ENCODE measurements at regions not wholly inside any gene's neighbourhood (a gene's known extent, or its start where the extent isn't known, plus 50 kb on each side); places are given as distances from the start of the nearest gene placed in this dataset.

DNA sequence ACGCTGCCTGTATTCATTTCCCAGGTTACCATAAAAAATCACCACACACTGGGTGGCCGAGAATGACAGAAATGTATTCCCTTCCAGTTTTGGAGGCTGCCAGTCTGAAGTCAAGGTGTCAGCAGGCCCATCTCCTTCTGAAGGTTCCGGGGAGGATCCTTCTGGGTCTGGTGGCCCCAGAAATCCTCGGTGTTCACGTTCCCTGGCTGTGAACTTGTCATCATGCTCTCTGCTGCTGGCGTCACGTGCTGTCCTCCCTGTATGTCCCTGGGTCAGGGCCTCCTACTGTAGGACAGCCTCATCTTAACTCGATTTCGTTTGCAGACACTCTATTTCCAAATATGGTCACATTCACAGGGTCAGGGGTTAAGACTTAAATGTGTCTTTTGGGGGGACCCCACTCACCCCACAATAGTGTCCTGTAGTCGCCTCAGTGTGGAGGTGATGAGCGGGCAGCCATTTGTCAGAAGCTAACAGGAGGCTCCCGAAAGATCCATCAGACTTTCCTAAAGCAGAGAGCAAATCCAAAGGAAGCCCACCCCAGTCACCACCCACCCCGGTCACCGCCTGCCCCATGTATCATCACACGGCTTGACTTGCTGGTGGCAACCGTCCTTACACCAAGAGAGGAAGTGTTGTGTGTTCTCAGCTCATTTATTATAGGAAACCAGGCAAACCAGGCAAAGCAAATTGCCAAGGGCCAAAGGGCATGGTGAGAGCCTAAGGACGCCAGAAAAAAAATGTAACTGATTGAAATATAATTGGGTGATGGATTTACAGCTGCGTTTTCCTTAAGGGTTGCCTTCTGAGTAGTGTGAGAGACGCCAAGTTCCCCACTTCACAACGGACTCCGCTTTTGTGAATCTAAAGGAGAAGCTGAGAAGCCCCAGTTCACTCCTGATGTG lies 148.8 kb upstream of the ZNF236 start:
- Histone ChIP-seq H3K4me3 (ENCODE audit: low read length) (no peak overlapping the region), H3K36me3 (ENCODE audit: low read depth, low read length) (no peaks in the 10 kb centered on the region), H3K9ac (ENCODE audit: low read length) (no peak overlapping the region), H3F3A (ENCODE audit: low read length, unreplicated experiment) (no peaks in the 10 kb centered on the region), H3K9me2 (replicated peaks; ENCODE audit: low read length) (no peaks in the 10 kb centered on the region), H3K4me2 (ENCODE audit: low read length) (no peak overlapping the region), H2AFZ (ENCODE audit: low read length) (no peak overlapping the region), H3K27me3 (ENCODE audit: low read length) (peaks cover 89% of the 10 kb centered on the region), H3K9me3 (ENCODE audit: low read length) (no peaks in the 10 kb centered on the region), H3K79me2 (ENCODE audit: low read length) (no peaks in the 10 kb centered on the region), H3K4me1 (ENCODE audit: insufficient read depth, low read length) (no peaks in the 10 kb centered on the region), H4K20me1 (ENCODE audit: low read length) (no peaks in the 10 kb centered on the region), H3K27ac (ENCODE audit: low read length) (no peak overlapping the region)
- ChIA-PET CTCF (no interaction called here), POLR2A (ENCODE audit: unreplicated experiment) (no interaction called here)
- ATAC-seq = no peak
- intact Hi-C loops (cut with micrococcal nuclease) = no loop called here
- TF ChIP-seq, protein P1, sequence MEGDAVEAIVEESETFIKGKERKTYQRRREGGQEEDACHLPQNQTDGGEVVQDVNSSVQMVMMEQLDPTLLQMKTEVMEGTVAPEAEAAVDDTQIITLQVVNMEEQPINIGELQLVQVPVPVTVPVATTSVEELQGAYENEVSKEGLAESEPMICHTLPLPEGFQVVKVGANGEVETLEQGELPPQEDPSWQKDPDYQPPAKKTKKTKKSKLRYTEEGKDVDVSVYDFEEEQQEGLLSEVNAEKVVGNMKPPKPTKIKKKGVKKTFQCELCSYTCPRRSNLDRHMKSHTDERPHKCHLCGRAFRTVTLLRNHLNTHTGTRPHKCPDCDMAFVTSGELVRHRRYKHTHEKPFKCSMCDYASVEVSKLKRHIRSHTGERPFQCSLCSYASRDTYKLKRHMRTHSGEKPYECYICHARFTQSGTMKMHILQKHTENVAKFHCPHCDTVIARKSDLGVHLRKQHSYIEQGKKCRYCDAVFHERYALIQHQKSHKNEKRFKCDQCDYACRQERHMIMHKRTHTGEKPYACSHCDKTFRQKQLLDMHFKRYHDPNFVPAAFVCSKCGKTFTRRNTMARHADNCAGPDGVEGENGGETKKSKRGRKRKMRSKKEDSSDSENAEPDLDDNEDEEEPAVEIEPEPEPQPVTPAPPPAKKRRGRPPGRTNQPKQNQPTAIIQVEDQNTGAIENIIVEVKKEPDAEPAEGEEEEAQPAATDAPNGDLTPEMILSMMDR (conservative IDR thresholded peaks at IDR 0.05; ENCODE audit: low read depth, low read length) = no peak
- TF ChIP-seq EZH2 (IDR thresholded peaks at IDR 0.05; ENCODE audit: low read length, unreplicated experiment) = no peak
- TF ChIP-seq EZH2phosphoT487 (IDR thresholded peaks at IDR 0.05; ENCODE audit: borderline replicate concordance, low read length) = no peak
- no TSS peak for BruUV-seq (replicated peaks)
- DNase-seq = no peak

DNA sequence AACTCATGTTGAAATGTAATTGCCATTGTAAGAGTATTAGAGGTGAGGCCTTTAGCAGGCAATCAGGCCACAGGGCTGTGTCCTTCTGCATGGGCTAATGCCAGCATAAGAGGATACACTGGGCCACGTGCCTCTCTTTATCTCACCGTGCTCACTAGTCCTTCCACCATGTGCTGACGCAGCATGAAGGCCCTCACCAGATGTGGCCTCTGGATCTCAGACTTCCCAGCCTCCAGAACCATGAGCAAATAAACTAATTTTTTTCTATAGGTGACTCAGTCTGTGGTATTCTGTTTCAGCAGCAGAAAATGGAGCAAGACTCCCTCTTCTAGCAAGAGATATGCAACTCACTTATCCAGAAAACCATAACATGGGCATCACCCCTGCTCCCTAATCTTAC lies 149.7 kb upstream of the ZNF236 start:
- Histone ChIP-seq H4K20me1 (ENCODE audit: low read length) (no peaks in the 10 kb centered on the region), H3K79me2 (ENCODE audit: low read length) (no peaks in the 10 kb centered on the region), H3K27me3 (ENCODE audit: low read length) (peaks cover 86% of the 10 kb centered on the region), H3K4me1 (ENCODE audit: insufficient read depth, low read length) (no peaks in the 10 kb centered on the region), H3K27ac (ENCODE audit: low read length) (no peak overlapping the region), H3K4me3 (ENCODE audit: low read length) (no peak overlapping the region), H3F3A (ENCODE audit: low read length, unreplicated experiment) (no peaks in the 10 kb centered on the region), H3K4me2 (ENCODE audit: low read length) (no peak overlapping the region), H3K9ac (ENCODE audit: low read length) (no peak overlapping the region), H3K9me2 (replicated peaks; ENCODE audit: low read length) (no peaks in the 10 kb centered on the region), H3K36me3 (ENCODE audit: low read depth, low read length) (no peaks in the 10 kb centered on the region), H3K9me3 (ENCODE audit: low read length) (no peaks in the 10 kb centered on the region), H2AFZ (ENCODE audit: low read length) (no peak overlapping the region)
- DNase-seq = no peak
- POLR2A ChIA-PET (ENCODE audit: unreplicated experiment) = no interaction called here
- intact Hi-C loops (cut with micrococcal nuclease) = no loop called here
- no TSS peak for BruUV-seq (replicated peaks)
- no peak for ATAC-seq
- TF ChIP-seq EZH2 (IDR thresholded peaks at IDR 0.05; ENCODE audit: low read length, unreplicated experiment) = no peak
- CTCF ChIA-PET = no interaction called here

DNA sequence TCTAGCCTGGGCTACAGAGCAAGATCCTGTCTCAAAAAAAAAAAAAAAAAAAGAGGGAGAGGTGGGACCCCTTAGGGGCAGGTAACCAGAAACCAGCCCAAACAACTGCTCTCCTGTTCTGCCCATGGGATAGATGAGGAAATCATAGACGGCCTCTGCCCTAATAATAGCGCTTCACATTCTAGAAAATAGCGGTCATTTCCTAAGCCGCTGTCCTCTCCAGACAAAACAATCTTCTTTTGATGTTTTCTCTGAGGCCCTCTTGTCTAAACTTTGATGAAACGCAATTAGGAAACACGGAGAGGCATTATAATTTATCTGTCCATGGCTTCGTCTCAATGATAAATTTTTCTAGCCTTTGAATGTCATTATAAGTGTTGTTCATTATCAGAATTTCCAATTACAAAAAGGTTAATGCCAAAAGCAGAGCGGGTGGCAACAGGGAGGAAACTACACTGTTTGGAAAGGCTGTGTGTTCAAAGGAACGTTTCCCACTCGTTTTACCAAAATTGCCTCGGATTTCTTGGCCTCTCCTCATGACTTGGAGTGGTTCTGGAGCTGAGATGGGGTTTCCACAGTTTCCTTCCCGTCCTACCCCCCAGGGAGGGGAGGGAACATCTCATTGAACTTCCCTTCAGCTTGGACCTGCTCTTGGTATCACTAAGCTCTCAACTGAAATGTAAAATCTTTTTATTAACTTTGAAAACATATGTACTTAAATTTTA lies 151.6 kb upstream of the ZNF236 start:
- no peak for ATAC-seq
- no peaks in the 10 kb centered on the region for H3K79me2 ChIP-seq (ENCODE audit: low read length)
- CTCF ChIA-PET = interaction anchor here (0.7 kb wide), 1 partner anchor 10 kb away, joined by 4 read pairs; no protein-coding TSS in a partner anchor
- TF ChIP-seq, protein P1 (conservative IDR thresholded peaks at IDR 0.05; ENCODE audit: low read depth, low read length) = no peak
- TF ChIP-seq EZH2 (IDR thresholded peaks at IDR 0.05; ENCODE audit: low read length, unreplicated experiment) (no peak), EZH2phosphoT487 (IDR thresholded peaks at IDR 0.05; ENCODE audit: borderline replicate concordance, low read length) (no peak)
- H3K9ac ChIP-seq (ENCODE audit: low read length) = no peak overlapping the region
- no peaks in the 10 kb centered on the region for H3K9me2 ChIP-seq (replicated peaks; ENCODE audit: low read length)
- H3K36me3 ChIP-seq (ENCODE audit: low read depth, low read length) = no peaks in the 10 kb centered on the region
- intact Hi-C loops (cut with micrococcal nuclease) = no loop called here
- H3K4me2 ChIP-seq (ENCODE audit: low read length) = no peak overlapping the region
- H4K20me1 ChIP-seq (ENCODE audit: low read length) = no peaks in the 10 kb centered on the region
- no TSS peak for BruUV-seq (replicated peaks)
- H3K4me3 ChIP-seq (ENCODE audit: low read length) = no peak overlapping the region
- no peak for DNase-seq
- H3K27ac ChIP-seq (ENCODE audit: low read length) = no peak overlapping the region
- POLR2A ChIA-PET (ENCODE audit: unreplicated experiment) = no interaction called here
- no peaks in the 10 kb centered on the region for H3K4me1 ChIP-seq (ENCODE audit: insufficient read depth, low read length)
- H3F3A ChIP-seq (ENCODE audit: low read length, unreplicated experiment) = no peaks in the 10 kb centered on the region
- H3K9me3 ChIP-seq (ENCODE audit: low read length) = no peaks in the 10 kb centered on the region
- no peak overlapping the region for H2AFZ ChIP-seq (ENCODE audit: low read length)
- peaks cover 85% of the 10 kb centered on the region for H3K27me3 ChIP-seq (ENCODE audit: low read length)
